NOMO-1 (cell line): ENCODE measurements at regions not wholly inside any gene's neighbourhood (a gene's known extent, or its start where the extent isn't known, plus 50 kb on each side); places are given as distances from the start of the nearest gene placed in this dataset.

Source experiments
- DNase-seq, 2 experiments: peaks; one replicate each; lab custom pipeline; 2025; ENCODE audit not compliant: unreplicated experiment in 2 of 2; lab: John Stamatoyannopoulos, UW

DNA sequence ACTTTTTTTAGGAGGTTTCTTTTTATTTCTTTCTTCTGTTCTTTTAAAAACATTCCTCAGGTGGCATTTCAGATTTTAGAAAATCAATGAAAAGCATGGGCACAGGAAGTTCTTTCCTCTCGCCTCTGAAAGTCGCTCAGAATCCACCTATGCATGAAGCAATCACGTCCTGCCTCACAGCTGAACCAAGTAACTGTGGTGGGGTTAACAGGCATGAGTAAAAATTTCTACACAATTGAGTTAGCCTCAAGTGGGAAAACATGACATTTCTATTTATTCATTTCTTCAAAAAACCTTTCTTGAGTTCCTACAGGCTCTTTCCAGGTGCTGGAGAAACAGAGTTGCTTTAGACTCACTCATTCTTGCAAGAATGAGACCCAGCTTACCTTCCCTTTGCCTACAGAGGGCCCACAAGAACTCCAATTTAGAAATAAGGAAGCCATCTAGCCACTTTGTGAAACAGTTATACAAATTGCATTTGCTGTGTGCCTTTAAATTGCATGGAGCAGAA lies 508.9 kb upstream of the PKN2 start:
- DNase-seq = no peak

GRCh38 chr1:88175631-88176226 lies 508.3 kb upstream of the PKN2 start:
- no peak for DNase-seq

GRCh38 chr1:88179943-88180342 lies 504.1 kb upstream of the PKN2 start:
- DNase-seq = no peak

GRCh38 chr1:88180449-88181108 lies 503.5 kb upstream of the PKN2 start:
- DNase-seq = peak; percentile 56 to 68

- DNase-seq = no peak
Observed at GRCh38 chr1:88186911-88187310, 497.2 kb upstream of the PKN2 start.

- no peak for DNase-seq
Observed at GRCh38 chr1:88188038-88188437, 496.0 kb upstream of the PKN2 start.

DNA sequence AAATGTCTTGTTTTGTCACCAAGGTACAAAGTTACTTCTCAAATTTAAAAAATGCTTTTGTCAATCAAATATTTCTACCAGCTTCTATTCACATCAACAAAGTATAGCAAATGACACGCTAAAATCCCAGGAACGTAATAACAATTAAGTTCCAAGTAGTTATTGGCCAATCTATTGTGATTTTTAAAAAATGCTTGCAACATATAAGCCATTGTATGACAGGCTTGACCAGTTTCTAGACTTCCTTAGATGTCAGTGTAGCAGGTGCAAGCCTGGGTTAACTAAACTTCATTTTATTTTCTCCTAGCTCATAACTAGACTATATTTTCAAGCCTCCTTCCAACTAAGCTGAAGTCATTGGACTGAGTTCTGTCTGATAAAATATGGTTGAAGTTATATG lies 494.5 kb upstream of the PKN2 start:
- peak in 1 of 2 experiments; percentile 3 for DNase-seq

DNA sequence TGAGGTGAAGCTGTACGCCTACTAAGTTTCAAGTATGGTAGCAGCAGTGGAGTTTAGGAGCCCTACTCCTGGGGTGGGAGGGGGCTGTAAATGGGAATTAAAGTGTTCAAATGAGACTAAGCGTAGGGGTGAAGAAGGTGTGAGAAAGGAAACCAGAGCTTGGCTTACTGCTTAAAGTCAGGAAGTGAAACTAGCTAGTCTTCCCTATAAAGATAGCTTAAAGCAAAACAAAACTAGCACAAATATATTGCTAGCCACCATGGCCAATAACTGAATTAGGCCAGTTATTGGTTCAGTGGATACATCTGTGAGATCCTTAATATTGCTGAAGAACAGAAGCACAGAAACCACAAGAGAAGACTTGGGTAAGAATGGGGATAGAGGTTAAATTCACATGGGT lies 492.2 kb upstream of the PKN2 start:
- DNase-seq = peak in 1 of 2 experiments; percentile 44

DNA sequence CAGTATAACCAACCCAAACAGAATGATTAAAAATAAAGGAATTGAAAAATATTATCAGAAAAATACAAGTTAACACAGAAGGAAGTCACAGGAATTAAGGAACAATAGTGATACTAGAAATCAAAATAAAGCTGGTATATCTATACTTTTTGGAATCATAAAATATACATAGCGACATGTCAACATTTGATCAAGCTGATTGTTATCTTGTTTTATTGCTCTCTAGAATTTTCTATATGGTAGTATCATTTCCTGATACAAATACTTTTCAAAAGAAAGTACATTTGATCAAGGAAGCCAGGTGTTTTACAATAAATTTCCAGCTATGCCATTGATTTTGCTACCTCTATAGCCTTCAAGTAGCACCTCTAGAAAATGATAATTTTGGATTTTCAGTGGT lies 489.5 kb upstream of the PKN2 start:
- DNase-seq = no peak

DNA sequence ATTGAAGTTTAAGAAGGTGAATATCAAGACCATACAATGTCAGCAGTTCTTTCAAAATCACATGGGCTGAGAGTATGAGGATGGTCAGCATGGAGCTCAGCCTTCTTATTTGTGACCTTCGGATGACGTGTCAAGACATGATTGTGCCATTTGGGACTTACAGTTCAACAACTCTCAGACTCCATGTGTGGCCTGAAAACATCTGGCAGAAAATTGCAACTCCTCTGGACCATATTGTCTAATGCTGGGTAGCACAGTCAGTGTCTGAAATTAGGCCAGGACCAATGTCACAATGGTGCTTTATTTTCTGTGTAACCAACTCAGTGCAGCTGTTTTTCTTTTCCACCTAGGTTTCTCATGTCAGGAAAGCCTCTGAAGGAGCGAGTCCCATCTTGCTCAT lies 483.5 kb upstream of the PKN2 start:
- DNase-seq = no peak

- DNase-seq = no peak
Observed at GRCh38 chr1:88204111-88204510, 480.0 kb upstream of the PKN2 start.

DNA sequence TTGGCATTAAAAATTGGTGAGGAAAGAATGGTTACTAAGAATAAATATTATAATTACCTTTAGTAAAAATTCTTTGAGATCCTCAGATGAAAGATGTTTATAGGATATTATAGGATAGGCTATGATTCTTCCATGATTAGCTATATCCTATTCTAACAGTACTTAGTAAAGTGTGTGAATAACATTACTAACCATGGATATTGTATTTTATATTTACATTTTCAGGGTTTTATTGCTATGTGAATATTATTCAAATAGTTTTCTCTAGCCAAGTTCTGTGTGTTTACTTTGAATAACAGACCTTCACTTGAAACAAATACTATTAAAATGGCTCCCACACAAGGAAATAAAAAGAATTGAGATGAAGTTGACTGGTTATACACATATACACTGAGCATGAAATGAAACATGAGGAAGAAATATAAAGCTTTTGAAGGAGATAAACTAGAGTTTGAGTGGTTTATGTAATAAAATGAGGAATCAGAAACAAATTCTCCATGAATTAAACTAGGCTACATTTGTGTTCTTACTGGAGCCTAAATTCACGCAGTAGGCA lies 479.4 kb upstream of the PKN2 start:
- no peak for DNase-seq

- DNase-seq = no peak
Observed at GRCh38 chr1:88208389-88208788, 475.7 kb upstream of the PKN2 start.

DNA sequence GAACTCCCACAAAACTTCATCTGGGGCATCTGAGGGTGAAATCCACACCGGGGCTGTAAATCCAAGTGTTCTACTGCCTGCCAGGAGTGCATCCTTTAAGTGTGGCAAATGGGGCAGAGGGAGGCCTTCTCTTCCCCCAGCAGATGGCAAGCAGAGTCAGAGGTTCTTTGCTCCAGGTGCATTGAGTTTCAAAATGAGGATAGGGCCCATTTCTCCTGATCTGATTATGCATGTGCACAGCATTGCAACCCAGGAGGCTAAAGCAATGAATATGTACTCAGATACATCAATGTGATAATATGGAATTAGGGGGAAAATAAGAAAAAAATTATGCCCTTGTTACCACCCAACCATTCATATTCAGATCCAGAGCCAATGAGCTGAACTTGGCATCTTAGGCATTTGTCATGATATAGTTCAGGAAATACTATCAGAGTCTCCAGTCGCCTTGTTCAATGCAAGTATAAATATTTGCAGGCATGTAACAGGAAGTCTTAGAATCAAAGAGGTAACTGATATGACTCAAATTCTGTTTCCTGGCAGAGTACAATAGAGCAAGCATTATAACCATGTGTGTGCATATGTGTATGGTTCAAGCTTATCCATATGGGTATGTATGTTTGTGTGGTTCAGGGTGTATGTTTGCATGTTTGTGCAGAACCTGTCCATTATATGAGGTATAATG lies 473.8 kb upstream of the PKN2 start:
- DNase-seq = no peak

DNA sequence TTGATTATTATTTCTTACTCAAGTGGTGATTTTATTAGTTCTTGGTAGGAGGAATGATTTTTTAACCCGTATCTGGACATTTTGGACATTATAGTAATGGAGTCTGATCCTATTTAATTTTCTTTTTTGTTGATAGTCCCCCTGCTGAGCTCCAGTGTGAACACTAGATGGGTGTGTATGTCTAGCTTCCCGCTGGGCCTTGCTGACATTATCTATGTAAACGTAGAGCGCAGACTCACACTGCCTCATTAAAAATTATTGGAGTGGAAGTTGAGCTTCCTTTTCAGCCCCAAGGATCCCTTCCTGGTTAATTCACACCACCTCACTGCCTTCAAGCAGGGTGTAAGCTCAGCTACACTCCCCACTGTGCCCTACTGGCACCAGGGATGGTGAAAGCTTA lies 467.6 kb upstream of the PKN2 start:
- no peak for DNase-seq

GRCh38 chr1:88217386-88217785 lies 466.7 kb upstream of the PKN2 start:
- DNase-seq = no peak

- DNase-seq = no peak
Observed at GRCh38 chr1:88219521-88219920, 464.6 kb upstream of the PKN2 start.

- no peak for DNase-seq
Observed at GRCh38 chr1:88221411-88221810, 462.7 kb upstream of the PKN2 start.

GRCh38 chr1:88224906-88225305 lies 459.2 kb upstream of the PKN2 start:
- DNase-seq = no peak

DNA sequence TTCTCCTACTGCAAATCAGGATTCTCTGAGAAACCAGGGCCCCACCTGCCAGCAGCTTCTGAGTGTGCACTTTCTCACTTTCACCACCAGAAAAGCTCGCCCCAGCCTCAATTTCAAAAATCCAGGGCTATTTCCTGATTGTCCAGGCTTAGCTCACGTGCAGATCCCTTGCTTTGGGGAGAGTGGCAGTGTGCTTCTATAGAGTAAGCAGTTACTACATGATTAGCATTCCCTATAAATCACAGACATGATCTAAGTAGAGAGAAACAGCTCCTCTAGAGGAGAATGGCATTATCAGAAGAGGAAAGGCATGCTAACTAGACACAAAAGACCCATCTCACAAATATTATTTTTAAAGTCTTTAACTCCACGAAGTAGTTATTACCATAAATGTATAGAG lies 456.0 kb upstream of the PKN2 start:
- DNase-seq = no peak

DNA sequence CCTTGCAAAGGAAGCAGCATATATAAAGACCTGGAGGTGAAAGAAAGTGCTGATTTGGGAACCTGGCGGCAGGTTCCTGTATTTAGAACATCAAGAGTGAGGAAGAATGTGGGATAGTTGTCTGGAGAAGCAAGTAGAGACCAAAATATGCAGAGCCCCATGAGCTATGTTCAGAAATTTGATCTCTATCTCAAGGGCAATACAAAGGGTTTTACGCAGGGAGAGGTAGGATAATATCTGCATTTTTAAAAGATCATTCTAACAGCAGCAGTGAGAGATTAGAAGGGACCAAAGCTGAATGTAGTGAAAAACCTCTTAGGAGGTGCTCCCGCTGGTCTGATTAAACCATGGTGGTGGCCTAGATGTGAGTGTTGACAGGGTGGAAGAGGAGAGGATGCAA lies 453.9 kb upstream of the PKN2 start:
- DNase-seq = no peak

- no peak for DNase-seq
Observed at GRCh38 chr1:88237058-88237457, 447.0 kb upstream of the PKN2 start.
